SK-N-SH treated with all-trans-retinoic acid at 6 μM for 48 hours (cell line): ENCODE measurements at regions not wholly inside any gene's neighbourhood (a gene's known extent, or its start where the extent isn't known, plus 50 kb on each side); places are given as distances from the start of the nearest gene placed in this dataset.

Source experiments
- CSDC2 ChIP-seq: fragments of 250-450 bp; sonication (Bioruptor Pico); IDR thresholded peaks from 2 replicates; pipeline ENCODE4 v1.5.0; 2020; ENCODE audit warnings: mild to moderate bottlenecking, moderate library complexity
- ESRRG ChIP-seq: fragments of 250-450 bp; sonication (Bioruptor Pico); IDR thresholded peaks from 2 replicates; pipeline ENCODE4 v1.6.1; 2021; ENCODE audit warnings: mild to moderate bottlenecking
- OSR1 ChIP-seq: fragments of 250-450 bp; sonication (Bioruptor Pico); IDR thresholded peaks from 2 replicates; pipeline ENCODE4 v1.8.0; 2022; ENCODE audit warnings: moderate library complexity, mild to moderate bottlenecking, inconsistent platforms
- PPARA ChIP-seq: fragments of 250-450 bp; sonication (Bioruptor Pico); IDR thresholded peaks from 2 replicates; pipeline ENCODE4 v1.5.0; 2020; ENCODE audit warnings: mild to moderate bottlenecking, borderline replicate concordance
- RARB ChIP-seq: fragments of 250-450 bp; sonication (Bioruptor Pico); IDR thresholded peaks from 2 replicates; pipeline ENCODE4 v1.8.0; 2021; ENCODE audit warnings: mild to moderate bottlenecking, moderate library complexity
- SNAI2 ChIP-seq: fragments of 250-450 bp; sonication (Bioruptor Pico); IDR thresholded peaks from 2 replicates; pipeline ENCODE4 v1.5.0; 2020; ENCODE audit warnings: mild to moderate bottlenecking, moderate library complexity
- ZFP3 ChIP-seq: fragments of 250-450 bp; sonication (Bioruptor Pico); IDR thresholded peaks from 2 replicates; pipeline ENCODE4 v1.5.0; 2020; ENCODE audit warnings: mild to moderate bottlenecking, moderate library complexity
- ZNF565 ChIP-seq: fragments of 450-650 bp; formaldehyde crosslinking; conservative IDR thresholded peaks from 2 replicates; pipeline ENCODE4 v1.5.0; 2020; ENCODE audit warnings: low read depth, mild to moderate bottlenecking, moderate library complexity
- ZNF8 ChIP-seq: fragments of 450-650 bp; formaldehyde crosslinking; IDR thresholded peaks from 2 replicates; pipeline ENCODE4 v1.5.0; 2020; ENCODE audit warnings: mild to moderate bottlenecking, moderate library complexity
- TF ChIP-seq, protein P1 (sequence below): fragments of 250-450 bp; sonication (Bioruptor Pico); IDR thresholded peaks from 2 replicates; pipeline ENCODE4 v1.5.1; 2020; ENCODE audit warnings: low read depth, mild to moderate bottlenecking, moderate library complexity
- TF ChIP-seq, protein P2 (sequence below): fragments of 250-450 bp; sonication (Bioruptor Pico); IDR thresholded peaks from 2 replicates; pipeline ENCODE4 v1.8.0; 2020; ENCODE audit warnings: mild to moderate bottlenecking, moderate library complexity, borderline replicate concordance

DNA sequence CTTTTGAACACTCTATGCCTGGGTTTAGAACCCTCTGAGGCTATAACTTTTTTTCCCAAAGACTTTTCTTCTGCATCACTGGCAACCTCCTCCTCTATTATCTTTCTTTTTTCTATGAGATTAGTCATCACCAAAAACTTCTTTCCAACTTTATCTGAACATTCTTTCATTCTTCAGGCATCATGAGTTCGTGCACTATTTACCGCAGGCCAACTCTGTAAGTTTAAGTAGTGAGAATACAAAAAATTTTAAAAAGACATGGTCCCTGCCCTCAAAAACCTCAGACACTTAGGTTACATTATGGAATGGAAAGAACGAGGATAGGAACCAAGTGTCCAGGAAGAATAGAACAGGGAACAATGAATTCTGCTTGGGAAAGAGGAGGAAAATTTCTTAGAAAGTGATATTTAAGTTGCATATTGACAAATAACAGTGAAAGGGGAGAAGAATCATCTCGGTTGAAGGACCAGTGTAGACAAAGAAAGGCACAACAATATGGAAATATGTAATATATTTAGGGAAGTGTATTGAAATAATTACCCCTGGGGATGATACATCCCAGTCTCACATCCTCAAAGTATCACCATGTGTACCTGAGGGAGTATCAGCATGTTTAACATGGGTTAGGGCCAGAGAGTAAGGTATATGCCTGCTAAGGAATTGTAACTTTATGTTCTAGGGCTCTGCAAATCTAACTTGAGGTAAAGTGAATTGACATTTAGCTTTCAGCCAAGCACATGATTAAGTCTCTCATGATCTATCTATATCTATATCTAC is 196.5 kb upstream of the NREP start:
- TF ChIP-seq SNAI2 (CRISPR knock-in tag) (no peak), PPARA (CRISPR knock-in tag) (no peak), ZFP3 (CRISPR knock-in tag) (no peak), ESRRG (CRISPR knock-in tag) (no peak), OSR1 (CRISPR knock-in tag) (no peak), ZNF565 (CRISPR knock-in tag) (no peak), RARB (CRISPR knock-in tag) (no peak), CSDC2 (CRISPR knock-in tag) (no peak), ZNF8 (CRISPR knock-in tag) (no peak)
- TF ChIP-seq, protein P1, sequence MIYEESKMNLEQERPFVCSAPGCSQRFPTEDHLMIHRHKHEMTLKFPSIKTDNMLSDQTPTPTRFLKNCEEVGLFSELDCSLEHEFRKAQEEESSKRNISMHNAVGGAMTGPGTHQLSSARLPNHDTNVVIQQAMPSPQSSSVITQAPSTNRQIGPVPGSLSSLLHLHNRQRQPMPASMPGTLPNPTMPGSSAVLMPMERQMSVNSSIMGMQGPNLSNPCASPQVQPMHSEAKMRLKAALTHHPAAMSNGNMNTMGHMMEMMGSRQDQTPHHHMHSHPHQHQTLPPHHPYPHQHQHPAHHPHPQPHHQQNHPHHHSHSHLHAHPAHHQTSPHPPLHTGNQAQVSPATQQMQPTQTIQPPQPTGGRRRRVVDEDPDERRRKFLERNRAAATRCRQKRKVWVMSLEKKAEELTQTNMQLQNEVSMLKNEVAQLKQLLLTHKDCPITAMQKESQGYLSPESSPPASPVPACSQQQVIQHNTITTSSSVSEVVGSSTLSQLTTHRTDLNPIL (CRISPR knock-in tag): no peak
- TF ChIP-seq, protein P2, sequence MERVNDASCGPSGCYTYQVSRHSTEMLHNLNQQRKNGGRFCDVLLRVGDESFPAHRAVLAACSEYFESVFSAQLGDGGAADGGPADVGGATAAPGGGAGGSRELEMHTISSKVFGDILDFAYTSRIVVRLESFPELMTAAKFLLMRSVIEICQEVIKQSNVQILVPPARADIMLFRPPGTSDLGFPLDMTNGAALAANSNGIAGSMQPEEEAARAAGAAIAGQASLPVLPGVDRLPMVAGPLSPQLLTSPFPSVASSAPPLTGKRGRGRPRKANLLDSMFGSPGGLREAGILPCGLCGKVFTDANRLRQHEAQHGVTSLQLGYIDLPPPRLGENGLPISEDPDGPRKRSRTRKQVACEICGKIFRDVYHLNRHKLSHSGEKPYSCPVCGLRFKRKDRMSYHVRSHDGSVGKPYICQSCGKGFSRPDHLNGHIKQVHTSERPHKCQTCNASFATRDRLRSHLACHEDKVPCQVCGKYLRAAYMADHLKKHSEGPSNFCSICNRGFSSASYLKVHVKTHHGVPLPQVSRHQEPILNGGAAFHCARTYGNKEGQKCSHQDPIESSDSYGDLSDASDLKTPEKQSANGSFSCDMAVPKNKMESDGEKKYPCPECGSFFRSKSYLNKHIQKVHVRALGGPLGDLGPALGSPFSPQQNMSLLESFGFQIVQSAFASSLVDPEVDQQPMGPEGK (CRISPR knock-in tag): no peak
